Osteoblast (primary cell): ENCODE measurements at regions not wholly inside any gene's neighbourhood (a gene's known extent, or its start where the extent isn't known, plus 50 kb on each side); places are given as distances from the start of the nearest gene placed in this dataset.

Experiments used
- DNase-seq: peaks from one replicate; pipeline ENCODE4 v3.0.0; 2011; ENCODE audit warnings: low spot score, mixed read lengths; ENCODE audit not compliant: insufficient read length; ENCODE audit errors: missing footprints
- H2AFZ ChIP-seq: 2 replicates; pipeline ENCODE4 v1.6.0; 2011; ENCODE audit warnings: mild to moderate bottlenecking, low read length
- H3K27ac ChIP-seq: 2 replicates; pipeline ENCODE4 v1.5.1; 2011; ENCODE audit warnings: mild to moderate bottlenecking, low read depth, low read length, moderate library complexity
- H3K27me3 ChIP-seq: 2 replicates; pipeline ENCODE4 v1.6.0; 2012; ENCODE audit warnings: mild to moderate bottlenecking, control low read depth, inconsistent platforms, low read length, moderate library complexity; ENCODE audit not compliant: insufficient read depth
- H3K36me3 ChIP-seq: 2 replicates; pipeline ENCODE4 v1.5.1; 2011; ENCODE audit warnings: mild to moderate bottlenecking, low read length, control low read depth, moderate library complexity; ENCODE audit not compliant: insufficient read depth
- H3K4me1 ChIP-seq: 2 replicates; pipeline ENCODE4 v1.5.1; 2011; ENCODE audit warnings: mild to moderate bottlenecking, low read length, control low read depth, moderate library complexity; ENCODE audit not compliant: insufficient read depth
- H3K4me2 ChIP-seq: 2 replicates; pipeline ENCODE4 v1.6.0; 2011; ENCODE audit warnings: mild to moderate bottlenecking, low read length; ENCODE audit not compliant: insufficient read depth
- H3K4me3 ChIP-seq: fragments of 200-600 bp; sonication (generic); 3 replicates; pipeline ENCODE4 v1.5.1; 2012; ENCODE audit warnings: mild to moderate bottlenecking, low read length, inconsistent platforms; ENCODE audit not compliant: insufficient read depth
- H3K79me2 ChIP-seq: 2 replicates; pipeline ENCODE4 v1.6.0; 2012; ENCODE audit warnings: mild to moderate bottlenecking, low read length, control low read depth, inconsistent platforms; ENCODE audit not compliant: insufficient read depth
- H3K9me3 ChIP-seq: 2 replicates; pipeline ENCODE4 v1.5.1; 2011; ENCODE audit warnings: low read depth, low read length, control low read depth
- H4K20me1 ChIP-seq: 2 replicates; pipeline ENCODE4 v1.6.0; 2012; ENCODE audit warnings: mild to moderate bottlenecking, low read length, control low read depth; ENCODE audit not compliant: insufficient read depth
- TF ChIP-seq, protein P1 (sequence below): IDR thresholded peaks from 2 replicates; pipeline ENCODE4 v1.5.1; 2011; ENCODE audit warnings: mild to moderate bottlenecking, low read depth, low read length, moderate library complexity; ENCODE audit errors: extremely low read depth

DNA sequence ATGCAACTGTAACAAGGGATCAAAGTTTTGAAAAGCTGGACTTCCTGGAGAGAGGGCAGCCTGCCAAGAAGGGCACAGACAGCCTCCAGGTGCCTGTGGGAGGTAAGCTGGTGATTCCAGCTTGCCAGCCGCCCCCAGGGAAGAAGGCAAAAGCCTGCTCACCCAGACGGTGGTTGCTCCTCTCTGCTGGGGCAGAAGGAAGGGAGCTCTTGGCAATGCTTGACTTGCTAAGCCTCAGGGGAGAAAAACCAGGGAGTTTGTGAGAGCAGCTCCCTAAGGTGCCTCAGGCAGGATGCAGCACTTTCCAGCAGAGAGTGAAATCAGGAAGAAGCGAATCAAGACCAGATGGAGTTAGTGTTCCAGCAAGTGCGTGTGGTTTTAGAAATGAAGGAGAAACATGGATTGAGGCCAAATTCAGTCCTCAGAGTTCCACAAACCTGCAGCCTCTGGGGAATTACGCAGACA lies 553.6 kb downstream of the BUD13 start:
- Histone ChIP-seq H3K27me3 (no peaks in the 10 kb centered on the region), H3K36me3 (no peaks in the 10 kb centered on the region), H3K4me1 (no peaks in the 10 kb centered on the region), H3K4me2 (no peak overlapping the region), H3K9me3 (no peaks in the 10 kb centered on the region), H2AFZ (no peak overlapping the region), H4K20me1 (no peaks in the 10 kb centered on the region), H3K4me3 (no peak overlapping the region), H3K79me2 (no peaks in the 10 kb centered on the region), H3K27ac (no peak overlapping the region)
- no peak for DNase-seq
- TF ChIP-seq, protein P1, sequence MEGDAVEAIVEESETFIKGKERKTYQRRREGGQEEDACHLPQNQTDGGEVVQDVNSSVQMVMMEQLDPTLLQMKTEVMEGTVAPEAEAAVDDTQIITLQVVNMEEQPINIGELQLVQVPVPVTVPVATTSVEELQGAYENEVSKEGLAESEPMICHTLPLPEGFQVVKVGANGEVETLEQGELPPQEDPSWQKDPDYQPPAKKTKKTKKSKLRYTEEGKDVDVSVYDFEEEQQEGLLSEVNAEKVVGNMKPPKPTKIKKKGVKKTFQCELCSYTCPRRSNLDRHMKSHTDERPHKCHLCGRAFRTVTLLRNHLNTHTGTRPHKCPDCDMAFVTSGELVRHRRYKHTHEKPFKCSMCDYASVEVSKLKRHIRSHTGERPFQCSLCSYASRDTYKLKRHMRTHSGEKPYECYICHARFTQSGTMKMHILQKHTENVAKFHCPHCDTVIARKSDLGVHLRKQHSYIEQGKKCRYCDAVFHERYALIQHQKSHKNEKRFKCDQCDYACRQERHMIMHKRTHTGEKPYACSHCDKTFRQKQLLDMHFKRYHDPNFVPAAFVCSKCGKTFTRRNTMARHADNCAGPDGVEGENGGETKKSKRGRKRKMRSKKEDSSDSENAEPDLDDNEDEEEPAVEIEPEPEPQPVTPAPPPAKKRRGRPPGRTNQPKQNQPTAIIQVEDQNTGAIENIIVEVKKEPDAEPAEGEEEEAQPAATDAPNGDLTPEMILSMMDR, result no peak

DNA sequence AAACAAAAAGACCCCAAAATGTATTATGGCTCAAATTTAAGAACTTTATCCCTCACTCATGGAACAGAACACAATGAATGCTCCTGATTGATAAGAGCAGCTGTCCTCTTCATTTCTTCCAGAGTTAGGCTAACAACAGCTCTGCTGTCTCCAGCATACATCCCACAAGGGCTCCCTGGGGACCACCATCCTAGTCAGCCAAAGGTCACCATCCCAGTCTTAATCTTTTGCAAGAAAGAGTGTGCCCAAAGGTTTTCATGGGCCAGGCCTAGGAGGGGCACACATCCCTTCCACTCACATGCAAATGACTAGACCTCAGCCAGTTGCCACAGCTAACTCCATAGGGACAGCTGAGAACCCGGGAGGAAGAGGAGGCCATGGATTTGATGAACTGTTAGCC lies 555.3 kb downstream of the BUD13 start:
- DNase-seq, result no peak
- H2AFZ ChIP-seq, result no peak overlapping the region

DNA sequence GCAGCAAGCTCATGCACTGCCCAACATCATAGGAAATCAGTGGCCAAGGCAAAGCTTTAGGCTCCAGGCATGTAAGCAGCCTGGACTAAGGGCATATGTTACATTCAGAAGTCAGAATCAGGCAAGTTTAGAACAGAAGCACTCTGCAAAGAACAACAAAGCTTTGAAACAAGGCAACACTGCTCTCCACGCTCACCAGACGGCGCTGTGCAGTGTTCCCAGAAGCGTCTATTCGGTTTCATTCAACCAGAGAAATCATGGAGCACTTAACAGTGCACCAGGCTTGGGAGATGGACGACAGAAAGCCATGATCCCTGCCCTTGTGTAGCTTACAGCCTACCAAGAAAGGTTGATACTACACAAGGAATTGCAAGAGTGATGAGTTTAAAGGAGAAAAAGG lies 555.8 kb downstream of the BUD13 start:
- no peaks in the 10 kb centered on the region for H3K4me1 ChIP-seq
- H3K4me3 ChIP-seq, result no peak overlapping the region
- no peaks in the 10 kb centered on the region for H3K27me3 ChIP-seq
- DNase-seq, result no peak
- no peaks in the 10 kb centered on the region for H3K36me3 ChIP-seq
- H3K79me2 ChIP-seq, result no peaks in the 10 kb centered on the region
- no peak overlapping the region for H2AFZ ChIP-seq
- H3K27ac ChIP-seq, result no peak overlapping the region
- TF ChIP-seq, protein P1, result peak; percentile 82
- H3K4me2 ChIP-seq, result no peak overlapping the region
- H3K9me3 ChIP-seq, result no peaks in the 10 kb centered on the region
- H4K20me1 ChIP-seq, result no peaks in the 10 kb centered on the region

More for the DNA sequence above, 555.3 kb downstream of the BUD13 start:
- Histone ChIP-seq H3K36me3 (no peaks in the 10 kb centered on the region), H3K79me2 (no peaks in the 10 kb centered on the region), H3K4me1 (no peaks in the 10 kb centered on the region), H3K27me3 (no peaks in the 10 kb centered on the region), H3K27ac (no peak overlapping the region), H3K4me2 (no peak overlapping the region), H3K9me3 (no peaks in the 10 kb centered on the region), H4K20me1 (no peaks in the 10 kb centered on the region), H3K4me3 (no peak overlapping the region)
- TF ChIP-seq, protein P1, result no peak

DNA sequence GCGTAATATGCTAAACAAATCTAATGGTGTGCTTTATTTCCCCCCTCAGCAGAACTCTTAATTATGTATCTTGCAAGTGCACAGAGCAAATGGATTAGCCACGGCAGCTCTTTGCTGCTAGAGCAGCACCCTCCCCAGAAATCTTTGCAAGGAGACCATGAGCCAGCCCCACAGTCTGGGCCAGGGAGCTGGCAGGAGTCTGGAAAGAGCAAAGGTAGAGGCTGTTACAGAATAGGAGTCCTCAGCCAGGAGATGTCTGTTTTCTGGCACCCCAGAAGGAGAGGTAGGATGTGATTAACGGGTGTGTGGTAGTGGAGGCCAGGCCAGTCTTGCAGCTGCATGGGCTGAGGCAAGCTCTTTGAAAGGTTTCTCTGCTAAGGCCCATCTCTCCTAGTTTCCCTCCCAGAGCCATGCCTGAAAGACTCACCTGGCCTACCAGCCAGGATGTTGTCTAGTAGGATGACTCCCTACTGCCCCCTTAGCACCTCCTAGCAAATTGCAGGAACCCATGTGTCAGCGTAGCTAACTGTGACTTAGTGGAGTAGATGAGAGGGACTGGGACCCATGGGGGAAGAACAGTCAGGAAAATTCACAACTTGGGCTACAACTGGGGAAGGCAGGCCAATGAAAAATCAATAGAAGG lies 557.2 kb downstream of the BUD13 start:
- no peak for DNase-seq
- no peaks in the 10 kb centered on the region for H3K4me1 ChIP-seq
- no peaks in the 10 kb centered on the region for H3K27me3 ChIP-seq
- H3K79me2 ChIP-seq, result no peaks in the 10 kb centered on the region
- no peaks in the 10 kb centered on the region for H4K20me1 ChIP-seq
- no peak overlapping the region for H3K27ac ChIP-seq
- TF ChIP-seq, protein P1, result peak; percentile 9
- H3K36me3 ChIP-seq, result no peaks in the 10 kb centered on the region
- no peak overlapping the region for H3K4me3 ChIP-seq
- no peak overlapping the region for H2AFZ ChIP-seq
- no peak overlapping the region for H3K4me2 ChIP-seq
- H3K9me3 ChIP-seq, result no peaks in the 10 kb centered on the region
